GM23338 (cell line): ENCODE measurements at regions not wholly inside any gene's neighbourhood (a gene's known extent, or its start where the extent isn't known, plus 50 kb on each side); places are given as distances from the start of the nearest gene placed in this dataset.

Experiments used
- ATAC-seq: fragments of 200-7000 bp; cut with Tn5 transposase; 3 replicates; pipeline ENCODE4 v1.9.1; 2020
- DNase-seq: peaks from one replicate; pipeline ENCODE4 v3.0.0-alpha.2; 2015; ENCODE audit warnings: low spot score
- H2AFZ ChIP-seq: fragments of 200-600 bp; sonication (generic); 2 replicates; pipeline ENCODE4 v1.8.0; 2016; ENCODE audit warnings: antibody characterized with exemption, mild to moderate bottlenecking, moderate library complexity
- H3F3A ChIP-seq: fragments of 200-600 bp; sonication (generic); replicated peaks from 2 replicates; pipeline ENCODE4 v1.8.0; 2017; ENCODE audit warnings: antibody characterized with exemption, mixed run types, low read depth
- H3K27ac ChIP-seq: fragments of 200-600 bp; sonication (generic); 2 replicates; pipeline ENCODE4 v1.6.1; 2016; ENCODE audit warnings: low read depth
- H3K27me3 ChIP-seq: fragments of 200-600 bp; sonication (generic); 2 replicates; pipeline ENCODE4 v1.8.0; 2016; ENCODE audit warnings: mild to moderate bottlenecking, mixed run types, moderate library complexity; ENCODE audit not compliant: insufficient read depth
- H3K36me3 ChIP-seq: fragments of 200-600 bp; sonication (generic); 2 replicates; pipeline ENCODE4 v1.8.0; 2016; ENCODE audit warnings: mild to moderate bottlenecking; ENCODE audit not compliant: insufficient read depth
- H3K4me1 ChIP-seq: fragments of 200-600 bp; sonication (generic); 2 replicates; pipeline ENCODE4 v1.8.0; 2016; ENCODE audit warnings: mild to moderate bottlenecking, moderate library complexity; ENCODE audit not compliant: insufficient read depth
- H3K4me2 ChIP-seq: fragments of 200-600 bp; sonication (generic); 2 replicates; pipeline ENCODE4 v1.7.1; 2017; ENCODE audit warnings: mixed run types
- H3K4me3 ChIP-seq: fragments of 200-600 bp; sonication (generic); 2 replicates; pipeline ENCODE4 v1.6.1; 2016; ENCODE audit warnings: mixed run types
- H3K79me2 ChIP-seq: fragments of 200-600 bp; sonication (generic); replicated peaks from 2 replicates; pipeline ENCODE4 v1.8.0; 2017; ENCODE audit warnings: mild to moderate bottlenecking; ENCODE audit not compliant: insufficient read depth
- H3K9me2 ChIP-seq: fragments of 200-600 bp; sonication (generic); 2 replicates; pipeline ENCODE4 v1.8.0; 2017; ENCODE audit not compliant: insufficient read depth
- H4K20me1 ChIP-seq: fragments of 200-600 bp; sonication (generic); replicated peaks from 2 replicates; pipeline ENCODE4 v1.8.0; 2017; ENCODE audit warnings: mild to moderate bottlenecking; ENCODE audit not compliant: insufficient read depth
- H3K27ac Mint-ChIP-seq: 2 replicates; pipeline ENCODE4 v1.8.0; 2020; ENCODE audit warnings: inconsistent platforms, mild to moderate bottlenecking, moderate library complexity, mixed read lengths
- H3K27me3 Mint-ChIP-seq: 3 replicates; pipeline ENCODE4 v1.8.0; 2022; ENCODE audit warnings: low read depth, mild to moderate bottlenecking, moderate library complexity, mixed read lengths, inconsistent platforms; ENCODE audit not compliant: insufficient read depth, poor library complexity
- H3K36me3 Mint-ChIP-seq: 3 replicates; pipeline ENCODE4 v1.8.0; 2021; ENCODE audit warnings: low read depth, mild to moderate bottlenecking, inconsistent platforms, moderate library complexity, mixed read lengths
- H3K4me1 Mint-ChIP-seq: 3 replicates; pipeline ENCODE4 v1.8.0; 2020; ENCODE audit warnings: mild to moderate bottlenecking, inconsistent platforms, mixed read lengths
- H3K4me3 Mint-ChIP-seq: 3 replicates; pipeline ENCODE4 v1.8.0; 2021; ENCODE audit warnings: moderate library complexity, mild to moderate bottlenecking, inconsistent platforms, mixed read lengths
- H3K9me3 Mint-ChIP-seq: 3 replicates; pipeline ENCODE4 v1.8.0; 2020; ENCODE audit warnings: moderate library complexity, mild to moderate bottlenecking, inconsistent platforms, mixed read lengths
- CREB1 ChIP-seq: fragments of 250-450 bp; sonication (Bioruptor Pico); IDR thresholded peaks from 2 replicates; pipeline ENCODE4 v1.5.0; 2020; ENCODE audit warnings: low read depth, mild to moderate bottlenecking, moderate library complexity
- CTCF ChIP-seq, 2 experiments: fragments of 200-600 bp in 1 of 2; sonication (generic) in 1 of 2; conservative IDR thresholded peaks; 2 replicates each; pipeline versions ENCODE4 v1.5.1 to v1.6.1; 2016 to 2017; ENCODE audit warnings: antibody characterized with exemption in 2 of 2, low read depth in 2 of 2, mild to moderate bottlenecking in 2 of 2, moderate library complexity in 1 of 2
- EZH2 ChIP-seq: fragments of 200-600 bp; sonication (generic); IDR thresholded peaks from one replicate; pipeline ENCODE4 v1.8.0; 2017; ENCODE audit warnings: antibody characterized with exemption, mild to moderate bottlenecking, low read depth; ENCODE audit not compliant: unreplicated experiment
- EZH2phosphoT487 ChIP-seq: fragments of 200-600 bp; sonication (generic); IDR thresholded peaks from one replicate; pipeline ENCODE4 v1.8.1; 2018; ENCODE audit warnings: antibody characterized with exemption; ENCODE audit not compliant: unreplicated experiment
- NANOG ChIP-seq: IDR thresholded peaks from 2 replicates; pipeline ENCODE4 v1.6.1; 2016; ENCODE audit warnings: antibody characterized with exemption, borderline replicate concordance
- POLR2AphosphoS5 ChIP-seq: IDR thresholded peaks from 2 replicates; pipeline ENCODE4 v1.6.1; 2016; ENCODE audit warnings: antibody characterized with exemption, low read depth
- ZNF114 ChIP-seq: fragments of 250-450 bp; sonication (Bioruptor Pico); IDR thresholded peaks from 2 replicates; pipeline ENCODE4 v1.5.0; 2020; ENCODE audit warnings: mild to moderate bottlenecking, moderate library complexity
- ZNF331 ChIP-seq: fragments of 250-450 bp; sonication (Bioruptor Pico); IDR thresholded peaks from 2 replicates; pipeline ENCODE4 v1.5.0; 2020; ENCODE audit warnings: low read depth, mild to moderate bottlenecking, moderate library complexity
- ZNF462 ChIP-seq: fragments of 250-450 bp; sonication (Bioruptor Pico); IDR thresholded peaks from 2 replicates; pipeline ENCODE4 v1.5.0; 2020; ENCODE audit warnings: mild to moderate bottlenecking, moderate library complexity

- Histone ChIP-seq H4K20me1 (no peaks in the 10 kb centered on the region), H3K4me1 (peaks cover 10% of the 10 kb centered on the region), H3F3A (no peaks in the 10 kb centered on the region), H3K9me2 (no peaks in the 10 kb centered on the region), H2AFZ (no peak overlapping the region), H3K27me3 (no peaks in the 10 kb centered on the region), H3K4me2 (no peak overlapping the region), H3K36me3 (no peaks in the 10 kb centered on the region), H3K4me3 (no peak overlapping the region), H3K27ac (no peak overlapping the region), H3K79me2 (no peaks in the 10 kb centered on the region)
- Mint-ChIP-seq H3K4me1 (peaks cover 19% of the 10 kb centered on the region), H3K4me3 (no peak overlapping the region), H3K27ac (no peak overlapping the region; the same call in 1 of the 2 replicates), H3K9me3 (no peaks in the 10 kb centered on the region), H3K27me3 (peaks cover 3% of the 10 kb centered on the region), H3K36me3 (no peaks in the 10 kb centered on the region)
- TF ChIP-seq NANOG (no peak), POLR2AphosphoS5 (no peak), EZH2 (no peak), CREB1 (no peak), EZH2phosphoT487 (no peak), ZNF462 (CRISPR knock-in tag) (no peak), CTCF (conservative IDR thresholded peaks at IDR 0.05; ENCODE audit: low read depth in 2 of 2) (no peak), ZNF114 (no peak), ZNF331 (no peak)
- ATAC-seq (peak; percentile 26; the same call in 1 of the 3 replicates), DNase-seq (peak; percentile 36)
These were observed 211.5 kb downstream of the GALR1 start for GRCh38 chr18:77461062-77461688.
